H4 (cell line): ENCODE measurements at regions not wholly inside any gene's neighbourhood (a gene's known extent, or its start where the extent isn't known, plus 50 kb on each side); places are given as distances from the start of the nearest gene placed in this dataset.

Experiments used
- DNase-seq: peaks from one replicate; pipeline ENCODE4 v3.0.0-alpha.2; 2015; ENCODE audit warnings: low spot score

DNA sequence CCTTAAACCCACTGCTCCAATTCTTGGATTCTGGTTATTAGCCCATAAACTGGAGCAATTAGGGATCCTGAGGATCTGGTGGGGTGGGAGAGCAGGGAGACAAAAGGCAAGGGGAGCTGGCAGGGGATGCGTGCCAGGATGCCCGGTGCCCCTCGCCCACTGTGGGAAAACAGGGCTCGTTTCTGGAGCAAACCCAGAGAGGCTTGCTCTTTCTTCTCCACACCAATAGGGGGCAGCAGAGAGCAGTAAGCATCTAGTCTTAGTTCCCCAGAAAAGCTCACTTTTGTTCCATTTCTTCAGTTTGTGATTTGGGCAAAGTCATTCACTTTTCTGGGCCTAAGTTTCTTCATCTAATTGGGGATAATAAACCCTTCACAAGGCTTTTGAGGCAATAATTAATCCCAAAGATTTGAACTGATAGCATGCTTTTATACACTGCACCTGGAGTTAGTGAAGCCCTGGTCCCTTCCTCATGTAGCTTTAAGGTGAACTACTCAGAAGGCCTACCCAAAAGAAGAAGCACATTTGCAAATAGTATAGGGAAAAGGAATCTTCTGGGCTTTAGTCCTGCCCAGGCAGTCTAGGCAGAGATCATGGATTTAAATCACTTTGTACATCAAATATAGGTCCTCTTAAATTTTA is 160.6 kb upstream of the USP24 start:
- DNase-seq, result peak; percentile 48

DNA sequence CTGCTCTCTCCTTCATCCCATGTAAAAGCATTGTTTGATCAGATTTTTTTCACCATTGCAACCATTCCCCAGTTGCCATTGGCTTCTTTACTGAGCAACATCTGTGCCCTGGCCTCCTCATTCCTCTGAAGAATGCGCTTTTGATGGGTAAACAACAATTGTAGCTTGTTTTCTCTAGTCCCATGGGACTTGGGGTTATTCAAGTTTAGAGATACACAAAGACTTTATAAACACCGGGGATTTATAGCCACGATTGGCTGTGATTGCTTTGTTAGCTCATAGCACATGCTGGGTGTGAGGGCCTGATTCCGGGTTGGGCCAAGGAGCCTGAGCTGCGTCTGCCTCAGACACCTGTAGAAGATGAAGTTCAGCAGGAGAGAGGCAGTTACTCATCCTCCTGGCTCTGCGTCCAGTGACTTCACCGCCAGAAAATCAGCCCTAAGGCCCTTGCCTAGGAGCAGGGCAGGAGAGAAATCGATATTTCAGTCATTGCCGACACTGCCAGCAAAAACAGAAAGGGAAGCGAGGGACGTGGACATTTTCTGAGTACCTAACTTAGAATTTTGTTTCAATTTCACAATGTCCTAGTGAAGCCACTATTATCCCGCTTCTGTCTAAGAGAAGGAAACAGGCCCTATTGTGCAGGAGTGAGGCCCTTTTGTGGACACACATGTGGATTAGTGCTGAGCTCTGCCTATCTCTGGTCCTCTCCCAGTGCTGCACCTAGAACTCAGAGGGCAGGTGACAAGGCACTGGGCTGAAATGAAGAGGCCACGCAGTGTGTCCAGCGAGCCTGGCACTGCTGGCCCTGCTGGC is 159.8 kb upstream of the USP24 start:
- no peak for DNase-seq

DNA sequence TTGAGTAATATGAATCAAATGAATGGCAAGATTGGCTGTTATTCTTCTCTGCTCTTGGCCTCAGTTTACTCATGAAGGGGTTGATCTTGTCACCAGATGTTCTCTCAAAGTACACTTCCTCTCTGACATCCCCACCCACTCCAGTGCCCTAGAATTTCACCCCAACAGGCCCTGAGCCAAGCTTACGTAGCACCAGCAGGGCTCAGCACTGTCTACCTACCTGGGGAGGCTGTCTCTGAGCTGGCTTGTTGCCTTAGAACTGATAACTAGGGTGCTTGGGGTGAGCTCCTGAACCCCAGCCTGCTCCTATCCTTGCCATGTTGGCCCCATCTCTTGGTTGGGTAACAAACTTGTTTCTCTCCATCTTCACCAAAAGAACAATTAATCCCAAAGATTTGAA is 159.1 kb upstream of the USP24 start:
- no peak for DNase-seq

DNA sequence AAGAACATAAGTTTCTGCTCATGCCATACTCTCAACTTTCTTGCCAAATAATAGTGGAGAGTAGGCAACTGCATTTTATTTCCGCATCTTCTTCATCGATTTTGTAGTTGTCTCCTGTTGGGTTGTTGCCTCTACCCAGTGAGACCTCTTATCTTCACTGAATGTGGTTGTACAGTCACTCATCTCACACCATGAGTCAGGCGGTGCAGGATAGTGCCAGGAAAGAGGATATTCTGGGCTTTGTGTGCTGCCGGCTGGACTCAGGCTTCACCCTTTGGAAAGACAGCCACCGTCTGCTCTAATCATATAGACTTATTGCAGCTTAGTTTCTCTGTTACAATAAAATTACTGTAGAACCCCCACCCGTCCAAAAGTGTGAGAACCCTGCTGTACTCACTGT is 154.3 kb upstream of the USP24 start:
- no peak for DNase-seq

DNA sequence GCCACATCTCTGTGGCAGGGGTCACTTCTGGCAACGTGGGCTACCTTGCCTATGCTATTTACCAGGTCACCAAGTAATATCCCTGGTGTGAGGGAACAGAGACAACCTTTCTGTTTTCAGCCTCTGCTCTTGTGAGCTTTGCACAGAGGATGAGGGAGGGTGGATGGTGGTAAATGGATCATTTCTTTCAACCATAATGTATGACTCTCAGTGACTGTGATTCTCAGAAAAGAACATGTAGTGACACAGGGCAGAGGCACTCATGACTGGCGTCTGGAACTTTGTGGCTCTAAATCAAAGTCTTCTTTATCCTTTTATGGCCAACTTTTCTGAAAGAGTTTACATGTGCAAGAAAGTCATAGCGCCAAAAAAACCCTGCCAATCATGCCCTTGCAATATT is 153.5 kb upstream of the USP24 start:
- DNase-seq, result no peak

DNA sequence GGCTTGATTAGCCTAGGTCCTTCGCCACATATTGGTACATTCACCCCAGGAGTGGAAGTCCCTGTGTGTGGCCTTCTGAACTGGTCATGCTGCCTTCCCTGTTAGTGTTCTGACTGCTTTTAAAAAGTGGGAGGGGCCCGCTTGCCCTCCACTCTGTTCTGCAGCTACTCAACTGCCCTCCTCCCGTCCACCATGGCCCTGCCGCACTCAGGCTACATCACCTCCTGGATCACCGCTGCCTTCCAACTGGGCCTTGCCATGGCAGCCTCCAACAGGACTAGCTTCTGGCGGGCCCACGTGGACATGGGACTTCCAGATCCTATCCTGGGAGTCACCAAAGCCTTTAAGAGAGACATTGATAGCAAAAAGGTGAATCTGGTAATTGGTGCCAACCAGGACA is 152.1 kb upstream of the USP24 start:
- no peak for DNase-seq

DNA sequence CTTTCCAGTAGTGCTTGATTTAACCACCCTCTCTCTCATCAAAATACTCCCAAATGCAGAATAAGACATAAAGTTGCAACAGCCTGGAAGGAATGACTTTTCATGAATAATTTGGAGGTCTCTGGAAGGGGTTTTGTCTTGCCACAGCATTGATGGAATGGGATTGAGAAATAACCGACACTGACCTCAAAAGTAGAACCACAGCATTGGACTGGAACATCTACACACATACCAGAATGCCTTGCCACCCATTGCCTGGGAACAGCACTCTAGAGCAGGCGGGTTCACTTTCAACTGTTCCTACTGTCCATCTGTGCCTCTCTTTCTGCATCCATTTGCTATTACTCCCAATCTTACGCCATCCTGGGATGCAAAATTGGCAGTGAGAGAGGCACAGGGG is 149.1 kb upstream of the USP24 start:
- no peak for DNase-seq

DNA sequence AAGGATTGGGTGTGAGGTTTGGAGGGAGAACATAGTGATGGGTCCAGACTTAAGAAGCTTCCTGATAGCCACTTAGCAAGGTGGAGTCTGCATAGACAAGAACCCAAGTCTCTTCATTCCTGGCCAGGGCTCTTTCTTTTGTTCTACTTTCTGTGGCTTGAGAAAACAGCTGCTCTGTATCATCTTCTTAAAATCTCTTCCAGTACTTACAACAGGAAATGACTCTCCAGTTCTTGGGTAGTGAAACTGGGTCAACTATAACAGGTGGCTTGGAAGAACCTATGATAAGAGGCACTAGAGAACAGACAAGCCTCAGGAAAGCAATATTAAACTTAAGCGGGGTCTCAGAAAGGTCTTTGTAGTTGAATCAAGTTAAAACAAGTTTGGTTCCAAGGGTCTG is 148.1 kb upstream of the USP24 start:
- DNase-seq, result no peak

DNA sequence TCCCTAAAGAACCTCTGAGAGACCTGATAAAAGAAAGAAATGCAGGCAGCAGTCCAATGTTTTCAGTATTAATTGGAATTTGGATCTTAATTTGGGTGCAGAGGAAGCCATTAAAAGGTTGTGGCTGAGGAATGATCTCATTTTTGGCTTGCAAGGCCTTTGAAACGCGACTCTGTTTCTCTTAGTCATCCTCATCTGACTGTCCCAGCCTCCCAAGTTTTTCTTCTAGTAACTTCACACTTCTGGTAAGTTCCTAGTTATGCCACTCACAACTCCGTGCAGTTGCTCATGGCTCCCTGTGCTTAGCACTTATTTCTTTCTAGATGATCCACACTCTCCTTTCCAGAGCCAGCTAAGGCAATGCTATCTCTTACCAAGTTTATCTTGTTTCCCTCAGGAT is 147.4 kb upstream of the USP24 start:
- DNase-seq, result peak; percentile 45

DNA sequence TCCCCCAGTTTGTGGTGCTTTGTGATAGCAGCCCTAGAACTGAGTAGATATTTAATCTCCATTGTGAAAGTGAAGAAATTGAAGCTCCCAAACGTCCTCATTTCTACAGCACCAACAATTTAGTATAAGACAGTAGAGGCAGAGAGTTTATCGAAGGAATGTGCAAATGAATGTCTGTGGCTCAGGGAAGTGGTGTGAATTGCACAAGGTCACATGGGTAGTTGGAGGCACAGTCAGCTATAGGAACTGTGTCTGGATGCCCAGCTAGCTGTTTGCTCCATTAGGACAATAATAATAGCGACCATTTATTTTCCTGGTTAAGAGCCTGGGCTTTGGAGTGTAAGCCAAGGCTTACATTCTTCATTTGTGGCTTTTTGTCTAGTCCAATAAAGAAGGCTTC is 144.4 kb upstream of the USP24 start:
- DNase-seq, result no peak

DNA sequence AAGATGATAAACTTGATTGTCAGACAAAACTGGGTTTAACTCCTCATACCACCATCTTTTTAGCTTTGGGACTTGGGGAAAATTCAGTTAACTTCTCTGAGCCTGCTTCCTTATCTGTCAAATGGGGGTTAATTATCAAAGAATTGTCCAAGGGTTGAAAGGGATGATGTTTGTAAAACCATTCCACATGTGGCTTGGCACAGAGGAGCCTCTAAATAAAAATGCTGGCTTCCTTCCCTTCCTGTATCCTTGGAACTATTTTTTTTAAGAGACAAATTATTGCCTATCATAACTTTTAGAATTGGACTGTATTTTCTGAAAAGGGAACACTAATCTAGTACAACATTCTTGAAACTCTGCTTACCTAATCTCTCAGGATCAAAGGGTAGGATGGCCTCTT is 143.4 kb upstream of the USP24 start:
- DNase-seq, result no peak

DNA sequence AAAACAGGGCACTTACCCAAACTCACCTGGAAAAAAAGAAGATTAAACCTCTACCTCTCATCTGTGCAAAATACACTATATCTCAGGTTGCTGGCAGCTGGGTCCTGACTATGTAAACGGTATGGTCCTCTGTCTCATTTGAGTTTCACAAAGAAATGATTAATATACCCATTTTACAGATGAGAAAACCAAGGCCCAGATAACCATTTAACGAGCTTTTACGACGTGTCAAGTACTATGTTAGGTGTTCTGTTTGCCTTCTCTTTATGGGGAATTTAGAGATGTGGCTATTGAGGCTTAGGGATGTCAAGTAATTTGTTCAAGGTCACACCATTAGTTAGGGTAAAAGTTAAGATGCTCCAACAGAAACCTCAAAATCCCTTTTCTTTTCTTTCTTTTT is 140.4 kb upstream of the USP24 start:
- DNase-seq, result no peak

DNA sequence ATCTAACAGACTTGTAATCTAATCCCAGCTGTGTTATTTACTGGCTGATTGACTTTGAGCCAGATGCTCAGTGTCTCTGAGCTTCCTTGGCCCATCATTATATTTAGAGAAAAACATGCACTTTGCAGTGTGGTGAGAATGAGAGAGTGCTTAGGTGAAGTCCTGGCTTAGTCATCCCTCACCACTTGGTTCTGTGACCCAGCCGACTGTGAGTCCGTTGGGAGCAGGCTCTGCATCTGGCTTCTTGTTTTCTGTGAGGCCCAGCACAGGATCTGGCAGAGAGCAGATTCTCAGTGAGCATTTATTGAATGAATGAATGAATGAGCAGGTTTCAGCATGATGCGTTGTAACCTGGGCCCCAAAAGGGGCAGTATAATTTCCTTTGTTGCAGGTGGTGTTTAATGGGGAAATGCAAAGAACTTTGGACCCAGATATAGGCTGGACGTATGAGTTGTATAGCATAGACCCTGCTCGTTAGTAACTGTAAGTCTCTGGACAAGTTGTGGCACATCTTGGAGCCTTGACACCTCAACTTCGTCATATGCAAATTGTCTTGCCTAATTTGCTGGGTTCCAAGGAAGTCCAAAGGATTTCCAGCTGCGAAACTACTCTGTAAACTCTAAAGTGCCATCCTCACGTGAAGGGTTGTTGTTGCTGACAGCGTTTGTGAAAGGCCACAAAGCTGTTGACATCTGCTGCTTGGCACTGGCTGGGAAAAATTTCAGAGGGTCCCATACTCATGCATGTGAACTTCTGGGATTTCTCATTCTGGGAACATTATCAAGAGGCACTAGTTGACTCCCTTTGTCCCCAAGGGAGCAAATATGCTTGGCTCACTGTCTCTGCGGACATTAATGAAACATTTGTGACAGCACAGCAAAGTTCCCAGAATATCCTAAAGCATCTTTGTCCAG is 138.8 kb upstream of the USP24 start:
- DNase-seq, result no peak

DNA sequence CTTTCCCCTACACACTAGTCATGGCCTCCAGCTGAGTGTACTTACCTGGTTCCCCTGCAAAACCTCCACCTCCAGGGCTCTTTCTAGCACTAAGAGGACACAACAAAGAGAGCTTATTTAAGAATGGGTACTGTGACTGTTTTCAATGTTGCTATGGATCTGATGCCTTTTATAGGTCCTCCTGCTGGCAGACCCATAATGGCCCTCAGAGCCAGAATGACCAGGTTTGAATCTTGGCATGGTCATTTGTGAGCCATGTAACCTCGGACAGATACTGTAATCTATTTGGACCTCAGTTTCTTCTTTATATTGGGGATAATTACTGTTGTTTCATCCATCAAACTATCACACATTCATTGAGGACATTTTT is 137.6 kb upstream of the USP24 start:
- no peak for DNase-seq

DNA sequence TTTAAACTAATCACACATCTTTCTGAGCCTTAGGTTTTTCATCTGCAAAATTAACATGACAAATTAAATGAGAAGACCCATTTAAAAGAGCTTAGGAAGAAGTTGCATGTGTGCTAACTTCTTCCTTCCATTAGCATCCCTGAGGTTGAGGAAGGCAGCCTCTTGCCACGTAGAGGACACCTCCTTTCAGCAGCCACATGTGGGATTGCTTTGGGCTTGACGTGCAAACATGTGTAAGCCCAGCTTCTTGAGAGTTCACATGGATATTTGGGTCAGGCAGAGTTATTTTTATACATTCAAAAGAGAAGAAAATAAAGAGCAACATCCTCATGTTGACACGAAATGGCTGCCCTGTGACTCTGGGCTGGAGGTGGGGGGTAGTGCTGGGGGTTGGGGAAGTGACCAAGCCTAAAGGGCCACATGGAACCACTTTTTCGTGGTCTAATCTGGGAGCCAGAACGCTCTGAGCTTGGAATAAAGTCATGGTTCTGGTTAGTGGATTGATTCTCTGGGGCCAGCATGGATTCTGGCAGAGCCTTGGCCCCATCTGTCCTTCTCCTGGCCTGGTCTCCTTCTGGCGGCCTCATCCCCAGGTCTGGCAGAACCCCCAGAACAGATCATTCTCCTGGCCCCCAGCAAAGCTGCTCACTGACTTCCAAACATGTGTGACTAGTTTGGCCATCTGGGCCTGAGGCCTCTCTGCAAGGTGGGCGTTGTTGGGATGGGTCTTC is 137.1 kb upstream of the USP24 start:
- DNase-seq, result no peak

DNA sequence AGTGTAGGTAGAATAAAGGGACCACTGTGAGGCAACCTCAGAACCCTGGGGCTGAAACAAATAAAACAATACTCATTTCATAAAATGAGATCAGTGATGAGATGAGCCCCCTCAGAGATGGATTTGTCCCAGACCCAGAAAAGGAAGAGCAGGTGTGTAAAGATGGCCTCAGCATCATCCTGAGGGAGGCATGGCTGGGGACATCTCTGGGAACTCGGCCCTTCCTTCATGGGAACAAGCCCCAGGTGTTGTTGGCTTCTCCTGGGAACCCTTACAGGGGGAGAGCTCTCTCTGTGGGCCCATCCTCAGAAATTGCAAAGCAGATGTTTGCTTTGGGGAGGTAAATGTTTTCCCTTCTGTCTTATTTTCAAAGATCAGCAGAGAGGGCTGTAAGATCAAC is 133.2 kb upstream of the USP24 start:
- no peak for DNase-seq

DNA sequence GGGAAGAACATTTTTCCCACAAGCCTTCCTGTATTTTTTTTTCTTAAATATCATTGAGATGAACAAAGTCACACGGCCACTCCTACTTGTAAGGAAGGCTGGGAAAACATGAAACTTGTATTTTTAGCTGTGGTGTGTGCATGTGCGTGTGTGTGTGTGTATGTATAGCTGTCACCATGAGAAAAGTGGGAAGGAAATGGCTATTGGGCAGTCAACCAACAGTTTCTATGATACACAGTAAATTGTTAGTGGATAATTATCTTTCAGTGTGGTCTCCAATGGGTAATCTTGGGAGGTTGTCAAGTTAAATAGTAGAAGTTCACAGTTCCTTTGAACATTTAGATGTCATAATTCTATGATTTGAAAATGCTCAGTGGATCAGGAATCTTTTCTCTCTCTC is 132.7 kb upstream of the USP24 start:
- no peak for DNase-seq

DNA sequence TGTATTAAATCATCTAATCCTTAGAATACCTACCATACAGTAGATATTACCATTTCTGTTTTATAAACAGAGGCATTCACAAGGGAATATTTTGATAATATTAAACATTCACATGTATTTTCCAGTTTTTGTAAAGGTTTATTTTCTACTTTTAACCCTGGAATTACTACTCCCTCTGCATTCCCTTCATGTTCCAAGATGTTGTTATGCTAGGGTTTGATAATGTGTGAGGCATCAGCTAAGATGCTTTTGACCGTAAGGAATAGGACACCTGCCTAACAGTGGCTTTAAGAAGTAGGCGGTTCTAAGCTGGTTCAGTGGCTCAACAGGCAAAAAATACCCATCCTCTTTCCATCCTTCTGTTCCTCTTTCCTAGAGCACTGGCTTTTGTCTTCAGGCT is 131.9 kb upstream of the USP24 start:
- no peak for DNase-seq

DNA sequence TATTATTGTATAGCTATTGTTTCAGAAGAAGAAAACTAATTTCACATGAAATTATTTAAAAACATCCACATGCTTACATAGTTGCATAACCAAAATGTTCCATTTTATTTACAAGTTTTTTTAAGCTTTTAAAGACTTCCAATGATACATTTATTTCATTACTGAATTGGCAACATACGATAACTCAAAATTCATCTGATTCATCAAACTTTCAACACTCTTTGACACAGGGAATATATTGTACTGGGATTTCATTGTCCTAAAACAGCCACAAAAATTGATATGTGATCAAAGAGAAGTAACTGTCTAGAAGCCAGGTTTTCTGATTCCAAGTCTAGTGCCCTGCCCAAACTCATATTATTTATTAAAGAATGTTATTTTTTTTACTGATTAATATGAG is 131.4 kb upstream of the USP24 start:
- no peak for DNase-seq

DNA sequence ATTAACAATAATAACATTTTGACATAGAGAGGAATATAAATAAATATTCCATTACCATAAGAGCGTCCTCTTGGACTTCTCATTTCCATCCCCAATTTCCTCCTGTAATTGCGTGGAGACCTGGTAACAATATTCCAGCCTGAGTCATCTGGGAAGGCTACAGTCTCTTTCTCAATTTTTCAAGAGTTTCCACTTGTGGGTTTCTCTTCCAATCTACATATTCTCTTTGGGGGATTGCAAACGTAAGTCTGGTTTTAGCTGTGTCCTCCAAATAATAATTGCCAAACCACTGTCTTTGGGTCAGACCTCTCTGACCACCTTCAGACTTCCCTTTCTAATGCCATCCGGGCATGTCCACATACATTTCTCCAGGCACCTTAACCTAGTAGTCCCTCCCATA is 124.5 kb upstream of the USP24 start:
- no peak for DNase-seq

DNA sequence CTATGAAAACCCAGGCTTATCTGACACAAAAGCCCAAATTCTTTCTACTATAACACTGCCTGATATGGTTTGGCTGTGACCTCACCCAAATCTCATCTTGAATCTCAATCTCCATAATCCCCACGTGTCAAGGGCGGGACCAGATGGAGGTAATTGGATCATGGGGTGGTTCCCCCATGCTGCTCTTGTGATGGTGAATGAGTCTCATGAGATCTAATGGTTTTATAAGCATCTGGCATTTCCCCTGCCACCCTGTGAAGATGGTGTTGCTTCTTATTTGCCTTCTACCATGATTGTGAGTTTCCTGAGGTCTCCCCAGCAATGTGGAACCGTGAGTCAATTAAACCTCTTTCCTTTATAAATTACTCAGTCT is 123.3 kb upstream of the USP24 start:
- DNase-seq, result no peak

DNA sequence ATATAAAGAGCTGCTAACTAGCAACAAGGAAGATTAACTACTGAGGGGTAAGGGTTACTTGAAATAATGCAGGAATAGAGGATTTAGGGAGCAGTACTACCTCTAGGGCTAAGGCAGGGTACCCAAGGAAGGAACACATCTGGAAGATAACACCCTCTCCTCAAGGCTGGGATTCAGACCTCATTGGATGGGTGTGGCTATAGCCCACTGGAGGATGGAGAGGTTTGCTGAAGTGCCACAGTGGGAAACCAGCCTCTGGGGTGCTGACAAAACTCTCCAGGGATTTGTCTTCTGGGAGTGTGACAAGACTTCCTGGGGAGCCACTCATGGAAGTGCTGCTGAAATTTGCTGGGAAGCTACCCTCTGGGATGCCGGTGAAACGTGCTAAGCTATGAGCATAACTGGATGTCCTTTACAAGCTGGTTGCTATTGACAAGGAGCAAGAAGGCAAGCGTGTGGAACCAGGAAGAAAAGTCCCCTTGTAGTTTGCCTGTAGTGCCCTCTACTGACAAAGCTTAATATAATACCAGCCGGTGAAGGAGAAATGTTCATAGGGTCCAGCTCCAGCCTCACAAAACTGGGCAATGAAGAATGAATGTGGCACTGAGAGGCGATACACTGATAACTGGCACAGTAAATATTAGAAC is 122.8 kb upstream of the USP24 start:
- peak; percentile 78 for DNase-seq
